ENCODE measurements at regions not wholly inside any gene's neighbourhood (a gene's known extent, or its start where the extent isn't known, plus 50 kb on each side); places are given as distances from the start of the nearest gene placed in this dataset.

GRCh38 chr5:158153508-158153907 is 294.6 kb upstream of the CLINT1 start:
- in situ Hi-C loops (cut with MboI), result no loop called here

DNA sequence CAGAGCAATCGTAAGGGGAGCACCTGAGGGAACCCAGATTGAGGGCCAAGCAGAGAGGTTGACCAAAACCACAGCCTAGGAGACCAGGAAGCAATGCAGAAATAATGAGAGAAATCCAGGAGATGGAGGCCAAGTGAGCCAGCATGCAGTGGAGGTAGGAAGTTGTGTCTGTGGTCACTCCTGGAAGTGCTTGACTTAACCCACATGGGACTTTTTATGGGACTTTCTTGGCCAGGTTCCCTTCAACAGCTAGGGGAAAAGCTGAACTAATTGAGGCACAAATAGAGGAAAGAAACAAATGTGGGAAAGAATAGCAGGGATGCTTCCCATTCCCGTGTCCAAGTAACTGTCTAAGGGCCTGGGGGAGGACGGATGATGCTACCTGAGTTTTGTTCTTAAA is 293.2 kb upstream of the CLINT1 start:
- Histone ChIP-seq H3K4me3 (no peak overlapping the region), H4K20me1 (ENCODE audit: insufficient read depth) (no peaks in the 10 kb centered on the region), H3K27me3 (replicated peaks; ENCODE audit: insufficient read depth) (no peaks in the 10 kb centered on the region), H3K9ac (no peak overlapping the region), H3K79me2 (ENCODE audit: insufficient read depth) (no peaks in the 10 kb centered on the region), H3K36me3 (ENCODE audit: low read depth) (no peaks in the 10 kb centered on the region), H3F3A (ENCODE audit: insufficient read depth) (peaks cover 16% of the 10 kb centered on the region; the same call in 1 of the 2 replicates), H3K27ac (no peak overlapping the region), H2AFZ (no peak overlapping the region), H3K9me3 (ENCODE audit: low read depth) (no peaks in the 10 kb centered on the region), H3K4me2 (ENCODE audit: unreplicated experiment) (no peak overlapping the region), H3K4me1 (ENCODE audit: insufficient read depth) (peaks cover 25% of the 10 kb centered on the region), H3K9me2 (ENCODE audit: insufficient read depth) (no peaks in the 10 kb centered on the region; the same call in 1 of the 2 replicates)
- in situ Hi-C loops (cut with MboI), result no loop called here
- TF ChIP-seq EZH2 (IDR thresholded peaks at IDR 0.05; ENCODE audit: insufficient read depth, poor library complexity, severe bottlenecking) (no peak), EZH2phosphoT487 (IDR thresholded peaks at IDR 0.05; ENCODE audit: insufficient read depth, low read depth) (no peak)
- WGBS, 2 experiments (ENCODE audit: low coverage in 1 of 2, low lambda C conversion rate in 2 of 2, missing lambda C conversion rate in 2 of 2), result 92 to 97% methylated on average over 3 of the region's 3 CpGs
- no peak for DNase-seq

More at GRCh38 chr5:158153508-158153907, 294.6 kb upstream of the CLINT1 start:
- no peaks in the 10 kb centered on the region for H4K20me1 ChIP-seq (ENCODE audit: insufficient read depth)
- H3K4me1 ChIP-seq (ENCODE audit: insufficient read depth), result peaks cover 22% of the 10 kb centered on the region
- no peaks in the 10 kb centered on the region; the same call in 1 of the 2 replicates for H3K9me2 ChIP-seq (ENCODE audit: insufficient read depth)
- 78 to 83% methylated on average over 3 of the region's 3 CpGs for WGBS, 2 experiments (ENCODE audit: low coverage in 1 of 2, low lambda C conversion rate in 2 of 2, missing lambda C conversion rate in 2 of 2)
- no peaks in the 10 kb centered on the region for H3K9me3 ChIP-seq (ENCODE audit: low read depth)
- H3K79me2 ChIP-seq (ENCODE audit: insufficient read depth), result no peaks in the 10 kb centered on the region
- no peak overlapping the region for H2AFZ ChIP-seq
- no peak for DNase-seq
- H3K27ac ChIP-seq, result no peak overlapping the region
- TF ChIP-seq EZH2 (IDR thresholded peaks at IDR 0.05; ENCODE audit: insufficient read depth, poor library complexity, severe bottlenecking), result no peak
- no peak for TF ChIP-seq EZH2phosphoT487 (IDR thresholded peaks at IDR 0.05; ENCODE audit: insufficient read depth, low read depth)
- no peak overlapping the region for H3K9ac ChIP-seq
- no peak overlapping the region for H3K4me3 ChIP-seq
- H3F3A ChIP-seq (ENCODE audit: insufficient read depth), result 0 out of 2 replicates have a peak, but pooled peaks cover 10% of the 10 kb centered on the region
- H3K4me2 ChIP-seq (ENCODE audit: unreplicated experiment), result no peak overlapping the region
- H3K27me3 ChIP-seq (replicated peaks; ENCODE audit: insufficient read depth), result no peaks in the 10 kb centered on the region
- no peaks in the 10 kb centered on the region for H3K36me3 ChIP-seq (ENCODE audit: low read depth)

DNA sequence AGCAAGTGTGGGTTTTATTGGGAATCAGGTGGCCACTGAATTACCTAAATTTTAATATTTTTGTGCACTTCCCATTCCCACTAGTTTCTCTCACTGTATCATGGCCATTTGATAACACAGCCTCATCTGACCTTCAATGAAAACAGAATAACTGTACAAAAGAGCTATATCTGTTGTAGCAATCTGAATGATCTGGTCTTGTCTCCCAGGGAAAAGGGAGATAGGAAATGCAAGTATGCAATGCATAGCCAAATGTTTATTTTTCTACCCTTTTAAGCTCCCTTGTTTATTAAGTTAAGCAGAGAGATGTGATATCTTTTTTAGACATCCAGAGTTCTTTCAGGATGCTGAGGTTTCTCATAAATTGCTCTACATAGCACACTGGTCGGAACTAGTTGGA is 288.3 kb upstream of the CLINT1 start:
- Histone ChIP-seq H3F3A (ENCODE audit: insufficient read depth) (peaks cover 13% of the 10 kb centered on the region; the same call in 1 of the 2 replicates), H3K27me3 (replicated peaks; ENCODE audit: insufficient read depth) (no peaks in the 10 kb centered on the region), H3K36me3 (ENCODE audit: low read depth) (no peaks in the 10 kb centered on the region), H4K20me1 (ENCODE audit: insufficient read depth) (no peaks in the 10 kb centered on the region), H3K4me3 (no peak overlapping the region), H3K9me2 (ENCODE audit: insufficient read depth) (no peaks in the 10 kb centered on the region; the same call in 1 of the 2 replicates), H3K4me1 (ENCODE audit: insufficient read depth) (peaks cover 7% of the 10 kb centered on the region), H3K79me2 (ENCODE audit: insufficient read depth) (no peaks in the 10 kb centered on the region), H2AFZ (no peak overlapping the region), H3K9me3 (ENCODE audit: low read depth) (no peaks in the 10 kb centered on the region), H3K9ac (no peak overlapping the region), H3K4me2 (ENCODE audit: unreplicated experiment) (no peak overlapping the region), H3K27ac (no peak overlapping the region)
- no peak for DNase-seq
- 94 to 100% methylated on average over 1 of the region's 1 CpG for WGBS, 2 experiments (ENCODE audit: low coverage in 1 of 2, low lambda C conversion rate in 2 of 2, missing lambda C conversion rate in 2 of 2)
- in situ Hi-C loops (cut with MboI), result no loop called here
- TF ChIP-seq EZH2phosphoT487 (IDR thresholded peaks at IDR 0.05; ENCODE audit: insufficient read depth, low read depth) (no peak), EZH2 (IDR thresholded peaks at IDR 0.05; ENCODE audit: insufficient read depth, poor library complexity, severe bottlenecking) (no peak)

DNA sequence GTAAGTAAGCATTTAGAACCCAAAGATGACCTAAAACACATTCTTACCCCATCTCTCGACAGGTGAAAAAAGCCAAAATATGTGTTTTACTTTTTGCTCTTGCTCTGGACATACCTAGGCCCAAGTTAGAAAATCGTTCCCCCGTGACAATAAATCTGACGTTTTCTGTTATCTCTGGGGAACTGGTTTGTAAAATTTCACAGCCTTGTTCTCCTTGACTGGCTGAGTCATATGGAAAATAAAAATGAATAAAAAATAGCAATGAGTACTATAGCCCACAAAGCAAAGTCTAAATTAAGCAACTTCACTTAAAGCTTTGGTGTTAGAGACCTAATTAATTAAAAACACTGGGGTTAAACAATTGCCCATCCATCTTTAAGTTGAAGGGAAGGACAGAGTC is 286.9 kb upstream of the CLINT1 start:
- H3K4me3 ChIP-seq, result no peak overlapping the region
- H4K20me1 ChIP-seq (ENCODE audit: insufficient read depth), result no peaks in the 10 kb centered on the region
- no peaks in the 10 kb centered on the region for H3K9me2 ChIP-seq (ENCODE audit: insufficient read depth)
- WGBS, 2 experiments (ENCODE audit: low coverage in 1 of 2, low lambda C conversion rate in 2 of 2, missing lambda C conversion rate in 2 of 2), result 89 to 95% methylated on average over 4 of the region's 4 CpGs
- H2AFZ ChIP-seq, result no peak overlapping the region
- no peak overlapping the region for H3K4me2 ChIP-seq (ENCODE audit: unreplicated experiment)
- peaks cover 21% of the 10 kb centered on the region for H3K4me1 ChIP-seq (ENCODE audit: insufficient read depth)
- no peaks in the 10 kb centered on the region for H3K79me2 ChIP-seq (ENCODE audit: insufficient read depth)
- TF ChIP-seq EZH2 (IDR thresholded peaks at IDR 0.05; ENCODE audit: insufficient read depth, poor library complexity, severe bottlenecking) (no peak), EZH2phosphoT487 (IDR thresholded peaks at IDR 0.05; ENCODE audit: insufficient read depth, low read depth) (no peak)
- H3K27me3 ChIP-seq (replicated peaks; ENCODE audit: insufficient read depth), result no peaks in the 10 kb centered on the region
- H3K27ac ChIP-seq, result no peak overlapping the region
- no peaks in the 10 kb centered on the region for H3K36me3 ChIP-seq (ENCODE audit: low read depth)
- H3K9me3 ChIP-seq (ENCODE audit: low read depth), result no peaks in the 10 kb centered on the region
- in situ Hi-C loops (cut with MboI), result no loop called here
- H3K9ac ChIP-seq, result no peak overlapping the region
- DNase-seq, result no peak
- H3F3A ChIP-seq (ENCODE audit: insufficient read depth), result peaks cover 23% of the 10 kb centered on the region

- in situ Hi-C loops (cut with MboI), result no loop called here
- Histone ChIP-seq H3K79me2 (ENCODE audit: insufficient read depth) (no peaks in the 10 kb centered on the region), H3K9ac (no peak overlapping the region), H3K4me3 (no peak overlapping the region), H4K20me1 (ENCODE audit: insufficient read depth) (no peaks in the 10 kb centered on the region), H3K4me2 (ENCODE audit: unreplicated experiment) (no peak overlapping the region), H3K27ac (no peak overlapping the region), H3K9me3 (ENCODE audit: low read depth) (no peaks in the 10 kb centered on the region), H3K4me1 (ENCODE audit: insufficient read depth) (peaks cover 44% of the 10 kb centered on the region), H3K27me3 (replicated peaks; ENCODE audit: insufficient read depth) (no peaks in the 10 kb centered on the region), H3F3A (ENCODE audit: insufficient read depth) (peaks cover 43% of the 10 kb centered on the region), H2AFZ (no peak overlapping the region), H3K36me3 (ENCODE audit: low read depth) (no peaks in the 10 kb centered on the region), H3K9me2 (ENCODE audit: insufficient read depth) (no peaks in the 10 kb centered on the region)
- DNase-seq, result no peak
- TF ChIP-seq EZH2phosphoT487 (IDR thresholded peaks at IDR 0.05; ENCODE audit: insufficient read depth, low read depth) (no peak), EZH2 (IDR thresholded peaks at IDR 0.05; ENCODE audit: insufficient read depth, poor library complexity, severe bottlenecking) (no peak)
- 65 to 70% methylated on average over 3 of the region's 3 CpGs for WGBS, 2 experiments (ENCODE audit: low coverage in 1 of 2, low lambda C conversion rate in 2 of 2, missing lambda C conversion rate in 2 of 2)
These were observed 284.1 kb upstream of the CLINT1 start for GRCh38 chr5:158143081-158143480.

Measured in GM23248 (cell line).